T-cell (primary cell): ENCODE measurements at regions not wholly inside any gene's neighbourhood (a gene's known extent, or its start where the extent isn't known, plus 50 kb on each side); places are given as distances from the start of the nearest gene placed in this dataset.

Experiments
- ATAC-seq, 4 experiments: fragments of 200-7000 bp in 3 of 4; fragments of 150-1000 bp in 1 of 4; cut with Tn5 transposase; replicated peaks in 1 of 4; 1 replicate in 3 of 4; 2 replicates in 1 of 4; pipeline ENCODE4 v1.10.0; 2021; ENCODE audit warnings: moderate library complexity in 3 of 4, mild to moderate bottlenecking in 2 of 4, moderate number of reproducible peaks in 1 of 4
- CTCF ChIA-PET, 2 donors: fragments of 300-600 bp; sonication (Branson Sonifier 250); formaldehyde crosslinking; loops; one replicate each; lab custom pipeline; 2022; ENCODE audit warnings: antibody characterized with exemption in 2 of 2; lab: Charles Lee
- POLR2A ChIA-PET, 2 donors: fragments of 300-600 bp; sonication (Branson Sonifier 250); formaldehyde crosslinking; loops; one replicate each; lab custom pipeline; 2022; ENCODE audit warnings: antibody characterized with exemption in 2 of 2; lab: Charles Lee
- DNase-seq, 35 experiments: peaks; one replicate each; pipeline versions ENCODE4 v3.0.0 to v3.0.0-alpha.2; 2013 to 2023
- H3K27ac ChIP-seq: one replicate; pipeline ENCODE4 v1.5.1; 2013; ENCODE audit warnings: low read length
- H3K27me3 ChIP-seq, 2 experiments: replicated peaks in 1 of 2; 1 replicate in 1 of 2; 2 replicates in 1 of 2; pipeline versions ENCODE4 v1.6.1 to v1.7.0; 2013; ENCODE audit warnings: low read length in 1 of 2, mixed read lengths in 1 of 2; ENCODE audit not compliant: control insufficient read depth in 2 of 2, insufficient read depth in 2 of 2; ENCODE audit errors: extremely low read depth in 1 of 2
- H3K36me3 ChIP-seq, 2 donors: 1 replicate in 1 of 2; 2 replicates in 1 of 2; pipeline versions ENCODE4 v1.6.1 to v1.7.0; 2013; ENCODE audit warnings: low read length in 1 of 2; ENCODE audit not compliant: control insufficient read depth in 2 of 2, insufficient read depth in 1 of 2; ENCODE audit errors: extremely low read depth in 1 of 2
- H3K4me1 ChIP-seq, 2 experiments: 1 replicate in 1 of 2; 2 replicates in 1 of 2; pipeline versions ENCODE4 v1.6.1 to v1.7.0; 2013; ENCODE audit warnings: low read length in 2 of 2, mixed read lengths in 1 of 2; ENCODE audit not compliant: insufficient read depth in 2 of 2, control insufficient read depth in 1 of 2; ENCODE audit errors: extremely low read depth in 1 of 2
- H3K4me3 ChIP-seq, 2 donors: 1 replicate in 1 of 2; 2 replicates in 1 of 2; pipeline versions ENCODE4 v1.5.1 to v1.7.0; 2013; ENCODE audit warnings: mild to moderate bottlenecking in 2 of 2, low read length in 1 of 2, moderate library complexity in 1 of 2; ENCODE audit not compliant: control insufficient read depth in 1 of 2; ENCODE audit errors: extremely low read depth in 1 of 2
- H3K9me3 ChIP-seq: 2 replicates; pipeline ENCODE4 v1.7.0; 2013
- H3K27ac Mint-ChIP-seq, 2 donors: one replicate each; pipeline ENCODE4 v1.8.0; 2020 to 2021; ENCODE audit warnings: mild to moderate bottlenecking in 2 of 2, mixed read lengths in 2 of 2
- H3K27me3 Mint-ChIP-seq, 2 donors: one replicate each; pipeline ENCODE4 v1.8.0; 2021 to 2022; ENCODE audit warnings: mixed read lengths in 2 of 2
- H3K36me3 Mint-ChIP-seq: one replicate; pipeline ENCODE4 v1.8.0; 2021; ENCODE audit warnings: mixed read lengths
- H3K4me1 Mint-ChIP-seq, 3 donors: one replicate each; pipeline ENCODE4 v1.8.0; 2020 to 2022; ENCODE audit warnings: mixed read lengths in 3 of 3, mild to moderate bottlenecking in 1 of 3
- H3K4me3 Mint-ChIP-seq, 3 donors: one replicate each; pipeline ENCODE4 v1.8.0; 2020 to 2022; ENCODE audit warnings: mild to moderate bottlenecking in 3 of 3, mixed read lengths in 3 of 3, moderate library complexity in 3 of 3
- H3K9me3 Mint-ChIP-seq, 3 donors: one replicate each; pipeline ENCODE4 v1.8.0; 2020 to 2022; ENCODE audit warnings: mixed read lengths in 3 of 3
- WGBS: methylation state at CpG from one replicate; pipeline ENCODE4 v1.1.5; 2013; ENCODE audit warnings: missing lambda C conversion rate; ENCODE audit not compliant: insufficient coverage; 5-methylcytosine and 5-hydroxymethylcytosine counted together

GRCh38 chr1:57881639-57882038 is 457.8 kb upstream of the DAB1 start:
- H3K9me3 Mint-ChIP-seq = peaks cover 0 to 4% (median 3%) of the 10 kb centered on the region in 3 donors
- Histone ChIP-seq H3K36me3 (no peaks in the 10 kb centered on the region), H3K9me3 (no peaks in the 10 kb centered on the region), H3K27ac (no peak overlapping the region), H3K27me3 (no peaks in the 10 kb centered on the region), H3K4me1 (no peaks in the 10 kb centered on the region), H3K4me3 (no peak overlapping the region)
- H3K4me3 Mint-ChIP-seq = no peak overlapping the region
- H3K27ac Mint-ChIP-seq = no peak overlapping the region
- no peak for ATAC-seq
- H3K27me3 Mint-ChIP-seq = peaks cover 3 to 6% of the 10 kb centered on the region in 2 donors
- CTCF ChIA-PET = no interaction called here
- DNase-seq = no peak
- POLR2A ChIA-PET = no interaction called here
- H3K4me1 Mint-ChIP-seq = no peaks in the 10 kb centered on the region
- no peaks in the 10 kb centered on the region for H3K36me3 Mint-ChIP-seq
- no CpG with 5 or more reads among the region's 2 CpGs for WGBS

GRCh38 chr1:57879700-57880099 is 455.8 kb upstream of the DAB1 start:
- Histone ChIP-seq H3K4me3 (no peak overlapping the region), H3K27me3 (no peaks in the 10 kb centered on the region), H3K4me1 (no peaks in the 10 kb centered on the region), H3K9me3 (no peaks in the 10 kb centered on the region), H3K36me3 (no peaks in the 10 kb centered on the region), H3K27ac (no peak overlapping the region)
- DNase-seq = no peak
- Mint-ChIP-seq H3K4me1 (no peaks in the 10 kb centered on the region), H3K36me3 (no peaks in the 10 kb centered on the region), H3K4me3 (no peak overlapping the region), H3K9me3 (peaks cover 0 to 4% (median 3%) of the 10 kb centered on the region in 3 donors), H3K27ac (no peak overlapping the region), H3K27me3 (peaks cover 3 to 6% of the 10 kb centered on the region in 2 donors)
- ChIA-PET CTCF (no interaction called here), POLR2A (no interaction called here)
- WGBS = 57% methylated on average over 1 of the region's 3 CpGs
- ATAC-seq = no peak

GRCh38 chr1:57874418-57874877 is 450.6 kb upstream of the DAB1 start:
- peaks cover 0 to 15% (median 3%) of the 10 kb centered on the region in 3 donors for H3K9me3 Mint-ChIP-seq
- H3K4me3 Mint-ChIP-seq = no peak overlapping the region
- H3K27ac ChIP-seq = no peak overlapping the region
- CTCF ChIA-PET = no interaction called here
- DNase-seq (no peak), ATAC-seq (no peak)
- no peaks in the 10 kb centered on the region for H3K36me3 Mint-ChIP-seq
- 55% methylated on average over 2 of the region's 2 CpGs for WGBS
- no peaks in the 10 kb centered on the region for H3K27me3 ChIP-seq
- POLR2A ChIA-PET = no interaction called here
- H3K4me1 Mint-ChIP-seq = no peaks in the 10 kb centered on the region
- H3K27me3 Mint-ChIP-seq = peaks cover 2 to 9% of the 10 kb centered on the region in 2 donors
- no peak overlapping the region for H3K27ac Mint-ChIP-seq
- no peaks in the 10 kb centered on the region for H3K9me3 ChIP-seq
- no peak overlapping the region for H3K4me3 ChIP-seq
- H3K36me3 ChIP-seq = no peaks in the 10 kb centered on the region
- H3K4me1 ChIP-seq = no peaks in the 10 kb centered on the region

GRCh38 chr1:57872913-57873312 is 449.1 kb upstream of the DAB1 start:
- Mint-ChIP-seq H3K9me3 (peaks cover 0 to 11% (median 0%) of the 10 kb centered on the region in 3 donors), H3K4me1 (no peaks in the 10 kb centered on the region), H3K36me3 (no peaks in the 10 kb centered on the region), H3K27ac (no peak overlapping the region), H3K4me3 (no peak overlapping the region), H3K27me3 (peaks cover 0 to 7% of the 10 kb centered on the region in 2 donors)
- H3K27me3 ChIP-seq = no peaks in the 10 kb centered on the region
- H3K4me1 ChIP-seq = no peaks in the 10 kb centered on the region
- POLR2A ChIA-PET = no interaction called here
- no peaks in the 10 kb centered on the region for H3K36me3 ChIP-seq
- ATAC-seq (no peak), DNase-seq (no peak)
- no peak overlapping the region for H3K4me3 ChIP-seq
- no peaks in the 10 kb centered on the region for H3K9me3 ChIP-seq
- no peak overlapping the region for H3K27ac ChIP-seq
- CTCF ChIA-PET = no interaction called here

GRCh38 chr1:57868908-57869307 is 445.0 kb upstream of the DAB1 start:
- DNase-seq (no peak), ATAC-seq (no peak)
- Mint-ChIP-seq H3K27ac (no peak overlapping the region), H3K27me3 (peaks cover 0 to 10% of the 10 kb centered on the region in 2 donors), H3K9me3 (peaks cover 0 to 12% (median 0%) of the 10 kb centered on the region in 3 donors), H3K4me3 (no peak overlapping the region), H3K36me3 (no peaks in the 10 kb centered on the region), H3K4me1 (no peaks in the 10 kb centered on the region)
- Histone ChIP-seq H3K4me1 (no peaks in the 10 kb centered on the region), H3K9me3 (no peaks in the 10 kb centered on the region), H3K36me3 (no peaks in the 10 kb centered on the region), H3K27me3 (no peaks in the 10 kb centered on the region), H3K4me3 (no peak overlapping the region), H3K27ac (no peak overlapping the region)
- CTCF ChIA-PET = no interaction called here
- POLR2A ChIA-PET = no interaction called here
- WGBS = no CpG with 5 or more reads among the region's 1 CpG

GRCh38 chr1:57868239-57868638 is 444.4 kb upstream of the DAB1 start:
- Histone ChIP-seq H3K4me1 (no peaks in the 10 kb centered on the region), H3K36me3 (no peaks in the 10 kb centered on the region), H3K27me3 (no peaks in the 10 kb centered on the region), H3K4me3 (no peak overlapping the region), H3K9me3 (no peaks in the 10 kb centered on the region), H3K27ac (no peak overlapping the region)
- POLR2A ChIA-PET = no interaction called here
- WGBS = 57% methylated on average over 1 of the region's 3 CpGs
- no peaks in the 10 kb centered on the region for H3K36me3 Mint-ChIP-seq
- no peak overlapping the region for H3K4me3 Mint-ChIP-seq
- ATAC-seq (no peak), DNase-seq (no peak)
- H3K9me3 Mint-ChIP-seq = peaks cover 0 to 10% (median 0%) of the 10 kb centered on the region in 3 donors
- H3K27me3 Mint-ChIP-seq = peaks cover 0 to 10% of the 10 kb centered on the region in 2 donors
- H3K4me1 Mint-ChIP-seq = no peaks in the 10 kb centered on the region
- no peak overlapping the region for H3K27ac Mint-ChIP-seq
- CTCF ChIA-PET = no interaction called here

GRCh38 chr1:57866998-57867397 is 443.1 kb upstream of the DAB1 start:
- ChIA-PET CTCF (interaction anchor here in 1 of 2 donors (0.6 kb wide), 1 partner anchor 12 kb away, joined by 3 read pairs; no protein-coding TSS in a partner anchor), POLR2A (no interaction called here)
- Histone ChIP-seq H3K27ac (no peak overlapping the region), H3K36me3 (no peaks in the 10 kb centered on the region), H3K4me3 (no peak overlapping the region), H3K4me1 (no peaks in the 10 kb centered on the region), H3K9me3 (no peaks in the 10 kb centered on the region), H3K27me3 (no peaks in the 10 kb centered on the region)
- Mint-ChIP-seq H3K36me3 (no peaks in the 10 kb centered on the region), H3K9me3 (peaks cover 0 to 4% (median 0%) of the 10 kb centered on the region in 3 donors), H3K4me1 (no peaks in the 10 kb centered on the region), H3K4me3 (no peak overlapping the region), H3K27ac (no peak overlapping the region), H3K27me3 (peaks cover 0 to 10% of the 10 kb centered on the region in 2 donors)
- ATAC-seq = no peak
- DNase-seq = no peak
- WGBS = 60% methylated on average over 3 of the region's 8 CpGs
